GM21390 (cell line): ENCODE measurements at regions not wholly inside any gene's neighbourhood (a gene's known extent, or its start where the extent isn't known, plus 50 kb on each side); places are given as distances from the start of the nearest gene placed in this dataset.

ENCODE experiments used
- ATAC-seq: cut with Tn5 transposase; IDR thresholded peaks from one replicate; pipeline ENCODE4 v1.9.1; 2021; ENCODE audit not compliant: unreplicated experiment

GRCh38 chr12:85352016-85352415, 72.0 kb downstream of the ALX1 start:
- no peak for ATAC-seq

DNA sequence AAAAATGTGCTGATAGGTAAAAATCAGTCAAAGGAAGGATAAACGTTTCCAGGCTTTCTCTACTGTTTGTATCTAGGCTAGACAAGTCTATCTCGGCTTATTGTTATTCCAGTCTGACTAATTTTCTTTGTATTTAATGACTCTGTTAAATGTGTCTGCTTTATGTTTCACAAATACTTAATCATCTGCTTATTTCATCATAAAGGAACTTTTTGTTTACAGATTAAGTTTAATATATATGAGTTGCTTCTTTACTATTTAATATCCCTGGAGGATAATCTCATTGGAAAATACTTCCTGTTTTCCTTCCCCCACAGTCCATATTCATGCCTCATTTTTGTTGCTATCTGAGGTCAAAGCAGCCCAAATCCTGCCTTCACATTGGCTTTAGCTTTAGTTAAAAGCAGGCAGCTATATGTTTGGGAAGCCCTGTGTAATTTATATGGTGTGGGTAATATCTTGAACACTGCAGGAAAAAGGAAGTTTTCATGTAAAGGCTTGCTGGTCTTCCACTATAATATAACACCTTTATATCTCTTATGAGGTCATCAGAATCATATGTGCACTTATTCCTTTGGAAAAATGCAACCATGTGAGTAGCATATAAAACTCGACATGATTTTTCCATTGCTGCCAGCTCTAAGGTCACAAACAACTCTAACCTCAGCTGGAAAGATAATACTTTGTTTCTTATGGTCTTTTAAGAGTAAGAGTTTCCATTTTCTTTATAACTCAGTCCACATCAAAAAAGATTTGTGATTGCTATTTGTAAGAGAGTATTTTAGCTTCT, 76.8 kb downstream of the ALX1 start:
- ATAC-seq = no peak

GRCh38 chr12:85357609-85358008, 77.6 kb downstream of the ALX1 start:
- ATAC-seq = no peak

GRCh38 chr12:85358715-85359114, 78.7 kb downstream of the ALX1 start:
- no peak for ATAC-seq

- ATAC-seq = no peak
These were observed 83.6 kb downstream of the ALX1 start for GRCh38 chr12:85363382-85364190.

- ATAC-seq = no peak
These were observed 87.9 kb downstream of the ALX1 start for GRCh38 chr12:85367936-85368335.

- ATAC-seq = no peak
These were observed 89.5 kb downstream of the ALX1 start for GRCh38 chr12:85369365-85370154.

GRCh38 chr12:85373045-85373444, 93.0 kb downstream of the ALX1 start:
- ATAC-seq = no peak

DNA sequence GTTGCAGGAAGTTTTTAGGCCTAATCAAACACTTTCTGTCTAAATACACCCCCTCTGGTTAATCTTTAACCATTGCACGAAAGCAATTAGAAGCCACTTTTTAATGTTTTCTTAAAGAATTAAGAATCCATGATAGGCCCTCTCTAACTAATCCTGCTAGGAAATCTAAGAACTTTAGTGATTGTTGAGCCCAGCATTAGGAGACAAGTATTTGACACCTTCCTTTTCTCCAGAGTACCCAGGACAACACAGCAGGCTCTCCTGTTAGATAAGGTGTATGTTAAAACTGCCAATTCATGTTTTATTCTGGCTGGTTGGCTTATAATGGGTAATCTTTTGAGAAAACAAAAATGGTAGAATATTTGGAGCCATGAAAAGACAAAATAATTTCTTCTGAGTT, 95.0 kb downstream of the ALX1 start:
- no peak for ATAC-seq

DNA sequence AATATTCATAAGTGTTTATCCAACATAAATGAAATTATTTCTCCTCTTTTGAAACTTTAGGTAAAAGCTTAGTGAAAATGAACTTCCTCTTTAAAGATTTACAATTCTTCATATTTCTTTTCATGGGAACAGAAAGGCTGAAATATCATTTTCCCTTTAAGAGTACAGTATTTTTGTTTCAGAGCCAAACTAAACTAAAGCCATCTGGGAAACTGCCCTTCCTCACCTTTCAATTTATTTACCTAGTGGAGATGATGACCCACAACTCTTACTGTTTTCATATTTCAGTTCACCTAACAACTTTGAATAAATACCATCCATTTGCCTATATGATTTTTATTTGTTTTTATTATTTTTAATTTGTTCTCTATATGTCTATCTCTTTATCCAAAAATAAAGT, 105.4 kb downstream of the ALX1 start:
- no peak for ATAC-seq

GRCh38 chr12:85390266-85390665, 110.2 kb downstream of the ALX1 start:
- no peak for ATAC-seq

DNA sequence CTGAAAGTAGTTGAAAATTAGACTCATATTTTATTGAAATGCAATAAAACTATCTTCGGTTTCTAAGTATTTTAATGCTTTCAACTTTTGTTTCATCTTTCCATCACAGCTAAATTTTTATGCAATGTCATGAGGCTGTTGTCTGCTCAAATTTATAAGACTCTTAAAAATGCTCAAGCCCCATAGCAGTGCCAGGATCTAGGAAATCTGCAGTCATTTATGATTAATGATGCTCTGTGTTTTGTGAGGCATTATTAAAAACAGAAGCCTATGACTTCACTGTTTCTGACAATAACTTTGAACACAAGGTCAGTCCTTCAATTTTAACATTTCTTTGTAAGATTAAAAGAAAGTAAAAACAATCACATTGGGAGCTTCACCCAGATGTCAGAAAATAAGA, 112.5 kb downstream of the ALX1 start:
- ATAC-seq = no peak

DNA sequence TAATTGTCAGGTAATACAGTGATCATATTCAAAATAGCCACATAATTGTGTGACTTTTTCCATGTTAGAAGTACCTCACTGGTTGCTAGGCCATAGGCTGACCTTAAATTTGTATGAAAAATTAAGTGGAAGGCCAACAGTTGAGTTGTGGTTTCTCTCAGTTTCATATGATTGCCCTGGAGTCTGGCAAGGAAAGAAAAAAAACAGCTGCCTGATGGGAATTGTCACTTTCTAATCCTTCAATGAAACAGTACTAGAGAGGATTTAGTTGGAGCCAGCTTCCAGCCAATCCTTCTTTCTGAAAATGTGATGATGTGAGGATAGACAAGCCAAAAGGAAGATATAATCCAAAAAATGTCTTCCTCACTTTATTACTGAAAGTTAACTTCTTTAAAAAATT, 113.6 kb downstream of the ALX1 start:
- no peak for ATAC-seq

DNA sequence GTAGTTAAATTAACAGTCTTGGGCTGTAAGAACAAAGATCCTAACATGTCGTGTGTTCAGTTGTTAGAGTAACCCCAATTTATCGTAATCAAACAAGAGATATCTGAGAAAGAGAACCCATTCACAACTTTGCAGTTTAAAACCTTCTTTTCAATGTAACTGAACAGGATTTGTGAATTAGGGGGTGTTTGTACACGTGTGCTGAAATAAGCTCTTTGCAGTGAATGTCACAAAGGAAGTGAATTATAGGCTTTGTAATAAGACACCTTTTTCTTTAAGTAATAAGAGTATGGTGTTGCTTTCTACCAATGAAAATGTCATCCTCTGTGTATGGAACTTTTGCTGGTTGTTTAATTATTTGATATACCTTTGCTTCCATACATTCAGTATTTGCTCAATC, 114.0 kb downstream of the ALX1 start:
- no peak for ATAC-seq

- no peak for ATAC-seq
These were observed 114.8 kb downstream of the ALX1 start for GRCh38 chr12:85394809-85395208.

DNA sequence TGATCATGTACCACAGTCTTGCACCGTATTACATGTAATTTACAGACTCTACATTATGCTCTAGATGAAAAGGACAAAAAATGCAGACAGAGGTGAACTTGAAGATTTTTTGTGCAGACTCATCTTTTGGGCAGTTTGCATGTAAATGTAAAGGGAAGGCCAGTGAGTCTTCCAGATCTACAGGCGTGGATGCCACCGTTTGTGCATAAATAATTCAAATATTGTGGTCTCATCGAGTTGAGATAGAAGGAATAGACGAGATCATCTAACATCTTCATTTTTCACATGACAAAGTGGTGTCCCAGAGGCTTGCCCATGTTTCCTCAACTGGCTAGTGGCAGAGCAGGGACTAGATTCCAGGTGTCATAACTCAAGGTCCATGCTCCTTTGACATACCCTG, 125.2 kb downstream of the ALX1 start:
- ATAC-seq = no peak

DNA sequence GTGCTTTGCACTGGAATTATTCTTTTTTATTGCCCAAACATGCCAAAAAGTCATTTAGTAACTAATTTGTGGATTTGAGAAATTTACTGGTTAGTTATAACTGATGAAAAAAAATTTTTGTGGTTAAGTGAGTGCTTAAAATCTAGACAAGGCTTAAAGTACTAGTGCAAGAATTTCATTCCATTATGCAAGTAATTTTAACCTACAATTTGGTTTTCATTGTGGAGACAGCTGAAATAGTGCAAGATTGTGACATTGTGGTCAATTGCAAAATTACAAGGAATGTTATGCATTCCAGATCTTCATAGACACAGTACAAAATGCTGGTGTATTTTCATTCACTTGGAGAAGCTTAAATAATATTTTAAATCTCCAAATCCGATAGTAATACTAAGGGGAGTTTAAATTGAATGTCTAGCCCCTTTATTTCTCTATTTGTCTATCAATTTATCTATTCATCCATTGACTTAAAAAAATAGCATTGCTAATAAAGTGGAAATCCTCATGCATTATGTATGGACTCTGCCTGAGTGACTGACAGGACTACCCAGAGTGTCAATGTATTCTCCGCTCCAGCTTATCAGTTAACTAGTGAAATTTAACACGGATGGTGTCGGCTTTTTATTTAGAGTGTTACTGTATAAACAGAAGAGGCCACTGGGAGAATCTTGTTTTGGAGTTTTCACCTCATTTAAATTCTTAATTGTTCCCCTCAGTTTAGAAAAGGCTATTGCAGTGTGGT, 125.9 kb downstream of the ALX1 start:
- ATAC-seq = no peak

- ATAC-seq = no peak
These were observed 133.2 kb downstream of the ALX1 start for GRCh38 chr12:85413266-85413665.

- ATAC-seq = no peak
These were observed 142.7 kb downstream of the ALX1 start for GRCh38 chr12:85422762-85423161.

DNA sequence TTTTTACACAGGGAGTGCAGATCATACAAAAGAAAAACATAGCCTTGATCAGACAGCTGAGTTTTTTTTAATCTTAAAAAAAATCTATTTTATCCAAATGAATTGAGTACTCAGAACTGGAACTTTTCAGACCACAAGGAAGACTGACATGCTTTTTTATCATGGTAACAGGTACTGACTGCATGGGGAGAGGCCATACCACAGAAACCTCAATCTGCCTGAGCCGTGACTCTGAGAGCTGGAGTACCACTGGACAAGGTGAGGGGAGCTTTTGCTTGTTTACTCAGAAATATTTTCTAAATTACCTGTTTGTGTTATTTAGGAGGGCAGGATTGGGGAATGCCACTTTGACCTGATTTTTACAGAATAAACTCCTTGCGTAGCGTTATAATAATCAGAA, 143.9 kb downstream of the ALX1 start:
- ATAC-seq = peak; percentile 58
